Dermis blood vessel endothelial cell (primary cell): ENCODE measurements at regions not wholly inside any gene's neighbourhood (a gene's known extent, or its start where the extent isn't known, plus 50 kb on each side); places are given as distances from the start of the nearest gene placed in this dataset.

ENCODE experiments used
- DNase-seq: peaks from one replicate; pipeline ENCODE4 v3.0.0; 2010

- peak; percentile 96 for DNase-seq
Measured at GRCh38 chr11:87421422-87421821, 383.7 kb downstream of the TMEM135 start.

DNA sequence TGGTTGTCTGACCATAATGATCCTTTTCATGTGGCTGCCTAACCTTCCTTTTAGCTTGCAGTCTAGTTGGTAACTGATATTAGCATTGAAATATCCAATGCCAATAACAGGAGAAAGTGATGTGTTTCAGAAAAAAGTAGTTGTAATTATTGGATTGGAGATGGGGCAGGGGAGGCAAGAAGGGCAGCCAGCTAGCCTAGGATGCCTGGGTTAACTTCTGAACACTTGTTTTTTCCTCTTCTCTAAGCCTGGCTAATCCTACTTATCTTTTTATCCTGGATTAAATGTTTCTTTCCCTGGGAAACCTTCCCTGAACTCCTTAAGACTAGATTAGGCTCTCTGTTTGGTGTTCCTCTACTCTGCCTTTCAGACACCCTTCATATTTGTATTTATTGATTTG, 380.2 kb downstream of the TMEM135 start:
- DNase-seq, result no peak

- DNase-seq, result no peak
Measured at GRCh38 chr11:87405843-87406242, 368.1 kb downstream of the TMEM135 start.

DNA sequence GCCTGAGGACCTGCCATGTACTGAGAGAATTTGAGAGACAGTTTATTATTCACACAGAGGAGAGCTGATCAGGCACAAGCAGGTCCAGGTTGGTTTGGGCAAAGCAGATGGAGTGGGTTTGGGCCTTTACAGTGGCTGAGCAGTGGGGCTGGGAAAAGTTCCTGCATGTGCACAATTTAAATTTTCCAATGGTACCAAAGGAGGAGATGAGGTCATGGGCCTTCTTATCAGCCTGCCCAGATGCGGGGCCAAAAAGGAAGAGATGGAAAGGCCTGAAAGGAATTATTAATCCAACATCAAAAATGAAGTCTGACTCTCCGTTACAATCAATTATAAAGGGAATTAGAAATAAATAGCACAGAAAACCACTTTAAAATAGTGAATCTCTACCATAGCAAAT, 367.6 kb downstream of the TMEM135 start:
- peak; percentile 23 for DNase-seq

GRCh38 chr11:87401653-87402052, 363.9 kb downstream of the TMEM135 start:
- no peak for DNase-seq

DNA sequence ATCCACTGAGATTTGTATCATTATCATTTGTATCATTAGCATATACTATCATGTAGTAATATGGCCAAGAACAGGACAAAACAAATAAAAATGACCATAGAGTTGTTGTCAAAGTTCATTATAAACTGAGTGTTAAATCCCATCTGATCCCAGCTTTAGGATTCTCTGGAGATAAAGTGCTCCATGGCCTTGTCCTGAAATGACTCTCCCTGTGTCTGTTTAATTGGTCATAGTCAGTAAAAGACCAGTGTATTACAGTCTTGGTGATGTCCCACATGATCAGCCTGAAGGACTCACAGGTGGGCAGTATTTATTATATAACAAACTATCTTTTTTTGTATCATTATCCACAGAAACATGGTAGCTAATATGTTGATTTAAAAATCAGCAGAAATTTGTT, 361.6 kb downstream of the TMEM135 start:
- no peak for DNase-seq

DNA sequence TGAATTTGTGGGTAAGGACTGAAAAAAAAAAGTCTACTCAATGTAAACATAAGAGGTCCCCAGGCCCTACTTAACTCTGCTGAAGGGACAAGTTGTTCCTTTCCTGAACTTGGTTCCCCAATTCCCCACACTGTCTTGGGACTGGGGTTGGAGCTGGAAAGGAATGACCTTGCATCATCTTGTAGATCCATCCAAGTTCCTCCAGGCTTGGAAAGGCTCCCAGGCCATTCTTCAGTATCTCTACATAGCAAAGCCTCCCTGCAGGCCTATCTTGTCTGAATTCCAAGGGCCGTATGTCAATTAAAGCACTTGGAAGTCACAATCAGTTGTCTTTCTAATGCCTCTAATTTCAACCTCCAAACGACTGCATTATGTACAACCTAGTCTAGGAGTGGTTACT, 361.2 kb downstream of the TMEM135 start:
- DNase-seq, result no peak

DNA sequence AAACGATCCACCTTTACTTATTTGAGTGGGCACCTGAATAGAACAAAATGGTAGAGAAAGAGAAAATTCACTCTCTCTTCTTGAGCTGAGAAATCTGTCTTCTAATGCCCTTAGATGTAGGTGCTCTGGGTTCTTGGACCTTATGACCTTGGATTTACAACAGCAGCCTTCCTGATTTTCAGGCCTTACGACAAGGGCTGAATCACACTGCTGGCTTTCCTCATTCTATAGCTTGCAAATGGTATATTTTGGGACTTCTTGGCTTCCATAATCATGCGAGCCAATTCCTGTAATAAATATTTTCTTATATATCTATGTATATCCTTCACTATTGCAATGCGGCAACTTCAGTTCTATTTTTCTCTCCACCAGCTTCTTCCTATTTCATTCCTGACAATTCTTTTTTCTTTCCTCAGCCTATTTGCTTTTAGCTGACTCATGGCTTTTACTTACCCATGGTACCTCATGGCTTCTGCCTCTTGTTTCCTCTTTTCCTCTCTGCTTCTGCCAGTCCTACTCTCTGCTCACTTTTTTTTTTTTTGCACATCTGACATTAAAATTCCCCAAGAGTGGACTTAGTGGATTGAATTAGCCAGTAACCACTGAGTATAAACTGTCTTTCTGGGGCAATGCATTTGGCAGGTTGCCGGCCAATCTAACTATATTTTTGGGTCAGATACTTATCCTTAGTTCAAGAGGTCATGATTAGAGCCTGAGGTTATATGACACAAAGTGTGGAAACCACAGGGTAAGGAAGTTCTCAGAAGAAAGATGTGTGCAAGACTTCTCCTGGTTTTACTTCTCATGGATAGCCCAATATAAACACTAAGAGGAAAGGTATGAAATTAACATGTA, 359.5 kb downstream of the TMEM135 start:
- no peak for DNase-seq

- DNase-seq, result no peak
Measured at GRCh38 chr11:87394924-87395323, 357.2 kb downstream of the TMEM135 start.

- DNase-seq, result no peak
Measured at GRCh38 chr11:87392665-87393064, 354.9 kb downstream of the TMEM135 start.

DNA sequence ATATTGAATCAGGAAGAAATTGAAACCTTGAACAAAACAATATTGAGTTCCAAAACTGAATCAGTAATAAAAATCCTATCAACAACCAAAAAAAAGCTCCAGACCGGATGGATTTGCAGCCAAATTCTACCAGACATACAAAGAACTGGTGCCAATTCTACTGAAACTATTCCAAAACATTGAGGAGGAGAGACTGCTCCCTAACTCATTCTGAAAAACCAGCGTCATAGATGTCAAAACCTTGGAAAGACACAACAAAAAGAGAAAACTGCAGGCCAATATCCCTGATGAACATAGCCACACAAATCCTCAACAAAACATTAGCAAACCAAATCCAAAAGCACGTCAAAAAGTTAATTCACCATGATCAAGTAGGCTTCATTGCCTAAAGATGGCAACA, 353.8 kb downstream of the TMEM135 start:
- no peak for DNase-seq

DNA sequence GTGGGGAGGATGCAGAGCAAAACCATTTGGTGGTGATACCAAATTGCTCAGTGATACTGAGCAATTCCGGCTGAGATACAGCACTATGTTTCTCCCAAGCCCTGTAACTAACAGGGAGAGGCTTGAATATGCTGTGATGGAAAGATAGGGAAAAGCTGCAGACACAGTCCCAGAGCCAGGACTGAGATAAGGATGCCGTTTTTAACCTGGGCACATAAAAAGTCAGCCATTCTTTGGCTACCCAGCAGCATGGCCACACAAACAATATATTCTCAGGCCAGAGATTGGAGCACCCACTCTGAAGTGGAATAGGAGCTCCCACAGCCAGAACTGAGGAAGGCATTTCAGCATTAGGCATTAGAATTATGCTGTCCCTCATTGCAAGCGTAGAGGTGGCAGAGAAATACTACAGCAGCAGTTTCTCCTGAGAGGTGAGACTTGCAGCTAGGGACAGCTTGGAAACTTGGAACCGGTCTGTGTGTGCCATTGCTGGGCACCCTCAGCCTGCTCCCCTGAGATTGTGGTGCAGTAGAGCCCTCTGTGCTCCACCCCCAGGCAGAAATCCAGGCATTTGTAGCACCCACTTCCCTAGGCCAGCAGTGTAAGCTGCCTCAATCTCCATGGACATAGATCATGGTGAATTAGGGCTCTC, 346.5 kb downstream of the TMEM135 start:
- DNase-seq, result no peak

DNA sequence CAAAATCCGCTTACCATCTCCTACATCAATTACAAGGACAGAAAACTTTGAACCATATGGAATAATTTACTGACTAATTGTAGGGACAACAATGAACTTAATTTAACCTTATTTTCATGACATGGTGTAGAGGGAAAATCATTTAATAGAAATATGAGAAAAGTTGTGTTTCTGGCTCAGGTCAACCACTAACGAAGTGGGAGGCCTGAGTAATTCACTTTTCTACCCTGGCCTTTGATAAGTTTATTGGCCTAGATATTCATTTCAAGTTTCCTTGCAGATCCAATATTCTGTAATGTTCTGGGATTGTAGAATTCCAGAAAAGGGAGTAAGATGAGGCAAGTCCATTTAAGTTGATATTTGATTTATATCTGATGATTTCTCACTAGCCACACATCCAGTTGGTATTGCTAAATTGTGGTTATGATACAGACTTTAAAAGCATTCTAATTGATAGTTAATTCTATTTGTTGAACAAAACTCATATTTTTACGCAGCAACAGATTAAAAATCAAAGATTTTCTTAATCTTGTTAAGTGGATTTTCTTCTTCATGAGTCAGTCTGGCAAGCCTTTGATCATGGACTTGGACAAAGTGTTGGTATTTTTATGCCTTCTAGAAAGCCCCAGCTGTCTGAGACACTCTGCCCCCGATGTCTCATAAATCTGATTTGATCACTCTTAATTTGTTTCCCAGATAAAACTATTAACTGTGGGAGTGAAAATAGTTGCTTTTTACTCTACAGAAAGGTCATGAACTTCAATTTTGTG, 336.5 kb downstream of the TMEM135 start:
- no peak for DNase-seq
